Nephron (organoid): ENCODE measurements at regions not wholly inside any gene's neighbourhood (a gene's known extent, or its start where the extent isn't known, plus 50 kb on each side); places are given as distances from the start of the nearest gene placed in this dataset.

Experiments
- H3K27ac Mint-ChIP-seq, 3 experiments: 2 replicates each; pipeline ENCODE4 v1.8.0; 2020; ENCODE audit warnings: mixed read lengths in 3 of 3, mild to moderate bottlenecking in 2 of 3, moderate library complexity in 1 of 3
- H3K27me3 Mint-ChIP-seq: 2 replicates; pipeline ENCODE4 v1.8.0; 2021; ENCODE audit warnings: low read depth, mild to moderate bottlenecking, moderate library complexity, mixed read lengths
- H3K36me3 Mint-ChIP-seq: 2 replicates; pipeline ENCODE4 v1.8.0; 2020; ENCODE audit warnings: low read depth, mixed read lengths
- H3K4me1 Mint-ChIP-seq: 2 replicates; pipeline ENCODE4 v1.8.0; 2020; ENCODE audit warnings: mixed read lengths
- H3K4me3 Mint-ChIP-seq, 3 experiments: 2 replicates each; pipeline ENCODE4 v1.8.0; 2020; ENCODE audit warnings: mild to moderate bottlenecking in 3 of 3, mixed read lengths in 3 of 3, moderate library complexity in 2 of 3
- H3K9me3 Mint-ChIP-seq: 2 replicates; pipeline ENCODE4 v1.8.0; 2020; ENCODE audit warnings: mixed read lengths
- CTCF ChIP-seq, 3 experiments: fragments of 200-600 bp; sonication (generic); IDR thresholded peaks; one replicate each; pipeline ENCODE4 v1.5.0; 2021; ENCODE audit warnings: antibody characterized with exemption in 3 of 3; ENCODE audit not compliant: unreplicated experiment in 3 of 3

- H3K9me3 Mint-ChIP-seq = peaks cover 7% of the 10 kb centered on the region
- no peaks in the 10 kb centered on the region for H3K36me3 Mint-ChIP-seq
- peak overlapping the region in 2 of 3 experiments; percentile 60 to 72 for H3K27ac Mint-ChIP-seq
- no peak for TF ChIP-seq CTCF (IDR thresholded peaks at IDR 0.05; ENCODE audit: unreplicated experiment in 3 of 3)
- H3K4me3 Mint-ChIP-seq = no peak overlapping the region
- peaks cover 23% of the 10 kb centered on the region for H3K4me1 Mint-ChIP-seq
- peaks cover 4% of the 10 kb centered on the region for H3K27me3 Mint-ChIP-seq
These were observed 93.6 kb upstream of the INSIG1 start for GRCh38 chr7:155203882-155204691.

- Mint-ChIP-seq H3K27me3 (peaks cover 4% of the 10 kb centered on the region), H3K4me3 (peak overlapping the region in 2 of 3 experiments; percentile 16 to 21), H3K27ac (peak overlapping the region; percentile 0 to 86 (median 60)), H3K4me1 (peaks cover 23% of the 10 kb centered on the region), H3K36me3 (no peaks in the 10 kb centered on the region), H3K9me3 (peaks cover 3% of the 10 kb centered on the region)
- no peak for TF ChIP-seq CTCF (IDR thresholded peaks at IDR 0.05; ENCODE audit: unreplicated experiment in 3 of 3)
These were observed 92.8 kb upstream of the INSIG1 start for GRCh38 chr7:155204744-155205367.

- H3K4me3 Mint-ChIP-seq = peak overlapping the region; percentile 16 to 40 (median 28)
- peaks cover 4% of the 10 kb centered on the region for H3K27me3 Mint-ChIP-seq
- peak overlapping the region; percentile 45 to 86 (median 60) for H3K27ac Mint-ChIP-seq
- peaks cover 23% of the 10 kb centered on the region for H3K4me1 Mint-ChIP-seq
- H3K36me3 Mint-ChIP-seq = no peaks in the 10 kb centered on the region
- TF ChIP-seq CTCF (IDR thresholded peaks at IDR 0.05; ENCODE audit: unreplicated experiment in 3 of 3) = no peak
- H3K9me3 Mint-ChIP-seq = peaks cover 3% of the 10 kb centered on the region
These were observed 92.0 kb upstream of the INSIG1 start for GRCh38 chr7:155205368-155206317.

GRCh38 chr7:155206318-155207020 is 91.2 kb upstream of the INSIG1 start:
- Mint-ChIP-seq H3K27me3 (peaks cover 10% of the 10 kb centered on the region), H3K36me3 (no peaks in the 10 kb centered on the region), H3K27ac (peak overlapping the region; percentile 45 to 86 (median 60)), H3K9me3 (no peaks in the 10 kb centered on the region), H3K4me1 (peaks cover 29% of the 10 kb centered on the region), H3K4me3 (peak overlapping the region; percentile 10 to 40 (median 28))
- TF ChIP-seq CTCF (IDR thresholded peaks at IDR 0.05; ENCODE audit: unreplicated experiment in 3 of 3) = no peak

- H3K36me3 Mint-ChIP-seq = no peaks in the 10 kb centered on the region
- H3K4me1 Mint-ChIP-seq = peaks cover 26% of the 10 kb centered on the region
- TF ChIP-seq CTCF (IDR thresholded peaks at IDR 0.05; ENCODE audit: unreplicated experiment in 3 of 3) = no peak
- no peak overlapping the region for H3K4me3 Mint-ChIP-seq
- H3K27me3 Mint-ChIP-seq = peaks cover 10% of the 10 kb centered on the region
- no peaks in the 10 kb centered on the region for H3K9me3 Mint-ChIP-seq
- H3K27ac Mint-ChIP-seq = peak overlapping the region in 1 of 3 experiments; percentile 64
These were observed 90.2 kb upstream of the INSIG1 start for GRCh38 chr7:155207326-155208002.
